ENCODE measurements at regions not wholly inside any gene's neighbourhood (a gene's known extent, or its start where the extent isn't known, plus 50 kb on each side); places are given as distances from the start of the nearest gene placed in this dataset.
A peak's percentile ranks its signal among the peaks of the same experiment; 100 is the strongest.

GRCh38 chr12:61911113-61911512, 349.1 kb upstream of the USP15 start:
- TF ChIP-seq REST (IDR thresholded peaks at IDR 0.05) = no peak
- no peak for TF ChIP-seq SP1 (IDR thresholded peaks at IDR 0.05)
- no peak for TF ChIP-seq FOXA2 (IDR thresholded peaks at IDR 0.05)
- no peak for TF ChIP-seq CTCF (IDR thresholded peaks at IDR 0.05; ENCODE audit: low read depth, low read length, missing input control)
- no peak for TF ChIP-seq NR2F2 (IDR thresholded peaks at IDR 0.05)
- TF ChIP-seq RXRA (IDR thresholded peaks at IDR 0.05) = peak in 1 of 2 donors; percentile 20
- TF ChIP-seq, protein P1, sequence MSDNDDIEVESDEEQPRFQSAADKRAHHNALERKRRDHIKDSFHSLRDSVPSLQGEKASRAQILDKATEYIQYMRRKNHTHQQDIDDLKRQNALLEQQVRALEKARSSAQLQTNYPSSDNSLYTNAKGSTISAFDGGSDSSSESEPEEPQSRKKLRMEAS (IDR thresholded peaks at IDR 0.05) = peak; percentile 8
- peak; percentile 40 to 54 for TF ChIP-seq HNF4A (conservative IDR thresholded peaks at IDR 0.05)
- TF ChIP-seq TAF1 (conservative IDR thresholded peaks at IDR 0.05) = no peak
- TF ChIP-seq JUND (IDR thresholded peaks at IDR 0.05) = no peak
- TF ChIP-seq FOXA1 (IDR thresholded peaks at IDR 0.05) = no peak
- TF ChIP-seq HNF4G (IDR thresholded peaks at IDR 0.05) = no peak
- no peak for TF ChIP-seq GABPA (IDR thresholded peaks at IDR 0.05 in 1 of 2, conservative IDR thresholded peaks at IDR 0.05 in 1 of 2)
- peak in 1 of 2 donors; percentile 13 for TF ChIP-seq RAD21 (IDR thresholded peaks at IDR 0.05)
- no peak for TF ChIP-seq ZBTB33 (IDR thresholded peaks at IDR 0.05)
- no peak for TF ChIP-seq ATF3 (IDR thresholded peaks at IDR 0.05)
- TF ChIP-seq YY1 (IDR thresholded peaks at IDR 0.05) = peak; percentile 15
- TF ChIP-seq EGR1 (IDR thresholded peaks at IDR 0.05; ENCODE audit: low read depth in 2 of 2) = no peak
- H3K27ac ChIP-seq (ENCODE audit: low read depth in 1 of 2, low read length in 2 of 2) = no peak overlapping the region
- WGBS = 18% methylated on average over 2 of the region's 2 CpGs

More at GRCh38 chr12:61911113-61911512, 349.1 kb upstream of the USP15 start:
- Histone ChIP-seq H3K4me1 (ENCODE audit: control insufficient read depth in 4 of 4, insufficient read depth in 4 of 4, low read length in 3 of 4) (peaks cover 2 to 23% (median 16%) of the 10 kb centered on the region in 4 donors), H3K9me3 (ENCODE audit: control insufficient read depth in 4 of 4, low read length in 3 of 4) (no peaks in the 10 kb centered on the region), H3K27me3 (ENCODE audit: control insufficient read depth in 4 of 4, insufficient read depth in 4 of 4, low read length in 3 of 4) (no peaks in the 10 kb centered on the region), H3K4me3 (ENCODE audit: low read depth in 1 of 3, low read length in 3 of 3) (no peak overlapping the region), H3K36me3 (ENCODE audit: control insufficient read depth in 4 of 4, insufficient read depth in 3 of 4, low read depth in 1 of 4, low read length in 3 of 4) (no peaks in the 10 kb centered on the region), H3K9ac (ENCODE audit: low read depth in 1 of 2, low read length in 2 of 2) (no peak overlapping the region)
- no peak for DNase-seq (ENCODE audit: low spot score)
